DOHH2 (cell line): ENCODE measurements at regions not wholly inside any gene's neighbourhood (a gene's known extent, or its start where the extent isn't known, plus 50 kb on each side); places are given as distances from the start of the nearest gene placed in this dataset.

Source experiments
- EZH2phosphoT487 ChIP-seq: fragments of 200-600 bp; sonication (generic); IDR thresholded peaks from 2 replicates; pipeline ENCODE4 v1.6.1; 2017; ENCODE audit warnings: borderline replicate concordance, mild to moderate bottlenecking, antibody characterized with exemption, low read length, moderate library complexity, mixed read lengths
- TF ChIP-seq, protein P1 (sequence below): fragments of 200-600 bp; sonication (generic); IDR thresholded peaks from one replicate; pipeline ENCODE4 v1.5.1; 2014; ENCODE audit warnings: antibody characterized with exemption, mild to moderate bottlenecking, low read depth, low read length; ENCODE audit not compliant: poor library complexity, severe bottlenecking

DNA sequence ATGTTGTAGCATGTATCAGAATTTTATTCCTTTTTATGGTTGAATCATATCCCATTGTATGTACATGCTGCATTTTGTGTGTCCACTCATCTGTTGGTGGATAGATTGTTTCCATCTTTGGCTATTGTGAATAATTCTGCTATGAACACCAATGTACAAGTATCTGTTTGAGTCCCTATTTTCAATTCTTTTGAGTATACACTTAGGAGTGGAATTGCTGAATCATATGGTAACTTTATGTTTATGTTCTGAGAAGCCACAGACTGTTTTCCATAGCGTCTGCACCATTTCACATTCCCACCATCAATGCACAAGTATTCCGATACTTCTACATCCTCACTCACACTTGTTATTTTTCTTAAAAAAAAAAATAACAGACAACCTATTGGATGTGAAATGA, 91.5 kb downstream of the ARF6 start:
- TF ChIP-seq, protein P1, sequence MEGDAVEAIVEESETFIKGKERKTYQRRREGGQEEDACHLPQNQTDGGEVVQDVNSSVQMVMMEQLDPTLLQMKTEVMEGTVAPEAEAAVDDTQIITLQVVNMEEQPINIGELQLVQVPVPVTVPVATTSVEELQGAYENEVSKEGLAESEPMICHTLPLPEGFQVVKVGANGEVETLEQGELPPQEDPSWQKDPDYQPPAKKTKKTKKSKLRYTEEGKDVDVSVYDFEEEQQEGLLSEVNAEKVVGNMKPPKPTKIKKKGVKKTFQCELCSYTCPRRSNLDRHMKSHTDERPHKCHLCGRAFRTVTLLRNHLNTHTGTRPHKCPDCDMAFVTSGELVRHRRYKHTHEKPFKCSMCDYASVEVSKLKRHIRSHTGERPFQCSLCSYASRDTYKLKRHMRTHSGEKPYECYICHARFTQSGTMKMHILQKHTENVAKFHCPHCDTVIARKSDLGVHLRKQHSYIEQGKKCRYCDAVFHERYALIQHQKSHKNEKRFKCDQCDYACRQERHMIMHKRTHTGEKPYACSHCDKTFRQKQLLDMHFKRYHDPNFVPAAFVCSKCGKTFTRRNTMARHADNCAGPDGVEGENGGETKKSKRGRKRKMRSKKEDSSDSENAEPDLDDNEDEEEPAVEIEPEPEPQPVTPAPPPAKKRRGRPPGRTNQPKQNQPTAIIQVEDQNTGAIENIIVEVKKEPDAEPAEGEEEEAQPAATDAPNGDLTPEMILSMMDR = no peak
- no peak for TF ChIP-seq EZH2phosphoT487
